Uterus (tissue), 2 donors: ENCODE measurements at regions not wholly inside any gene's neighbourhood (a gene's known extent, or its start where the extent isn't known, plus 50 kb on each side); places are given as distances from the start of the nearest gene placed in this dataset.

Experiments
- CTCF ChIP-seq, 4 experiments: fragments of 200-600 bp in 2 of 4; fragments of 450-650 bp in 2 of 4; sonication (generic) in 2 of 4; IDR thresholded peaks; one replicate each; pipeline ENCODE4 v1.5.1; 2016 to 2019; ENCODE audit warnings: antibody characterized with exemption in 4 of 4, mild to moderate bottlenecking in 2 of 4, moderate library complexity in 1 of 4
- POLR2A ChIP-seq, 2 donors: fragments of 450-650 bp; IDR thresholded peaks; one replicate each; pipeline ENCODE4 v1.6.1; 2016; ENCODE audit warnings: antibody characterized with exemption in 2 of 2, mild to moderate bottlenecking in 1 of 2, moderate library complexity in 1 of 2

- TF ChIP-seq CTCF (IDR thresholded peaks at IDR 0.05), result no peak
- TF ChIP-seq POLR2A (IDR thresholded peaks at IDR 0.05), result no peak
Measured at GRCh38 chr6:109282756-109283155, 99.5 kb downstream of the CD164 start.
